Ovary (tissue), 7 donors: ENCODE measurements at regions not wholly inside any gene's neighbourhood (a gene's known extent, or its start where the extent isn't known, plus 50 kb on each side); places are given as distances from the start of the nearest gene placed in this dataset.
A peak's percentile ranks its signal among the peaks of the same experiment; 100 is the strongest.

Experiments
- DNase-seq, 5 donors: peaks; one replicate each; pipeline ENCODE4 v3.0.0-alpha.2; 2019 to 2020
- H3K27ac ChIP-seq, 2 donors: fragments of 200-600 bp; one replicate each; pipeline versions ENCODE4 v1.5.1 to v1.8.0; 2019 to 2022
- H3K27me3 ChIP-seq: fragments of 200-600 bp; one replicate; pipeline ENCODE4 v1.8.0; 2022
- H3K36me3 ChIP-seq: fragments of 200-600 bp; sonication (generic); one replicate; pipeline ENCODE4 v1.5.1; 2019
- H3K4me1 ChIP-seq: one replicate; pipeline ENCODE4 v1.8.1; 2013; ENCODE audit warnings: mild to moderate bottlenecking, moderate library complexity; ENCODE audit not compliant: insufficient read depth
- H3K4me3 ChIP-seq: fragments of 200-600 bp; sonication (generic); one replicate; pipeline ENCODE4 v1.5.1; 2017
- H3K9me3 ChIP-seq, 2 donors: fragments of 200-600 bp in 1 of 2; sonication (generic) in 1 of 2; one replicate each; pipeline versions ENCODE4 v1.5.1 to v1.8.1; 2013 to 2019; ENCODE audit warnings: mild to moderate bottlenecking in 1 of 2, moderate library complexity in 1 of 2
- CTCF ChIP-seq, 3 donors: fragments of 450-650 bp in 2 of 3; fragments of 200-600 bp in 1 of 3; IDR thresholded peaks; one replicate each; pipeline versions ENCODE4 v1.5.1 to v1.8.0; 2016 to 2022; ENCODE audit warnings: antibody characterized with exemption in 3 of 3, mild to moderate bottlenecking in 1 of 3
- EP300 ChIP-seq: sonication (generic); formaldehyde crosslinking; IDR thresholded peaks from one replicate; pipeline ENCODE4 v1.6.1; 2017; ENCODE audit warnings: antibody characterized with exemption
- POLR2A ChIP-seq: fragments of 450-650 bp; IDR thresholded peaks from one replicate; pipeline ENCODE4 v1.6.1; 2017; ENCODE audit warnings: antibody characterized with exemption, mild to moderate bottlenecking, moderate library complexity
- WGBS, 3 donors: extraction: QIAGEN DNeasy Blood & Tissue Kit in 1 of 3; methylation state at CpG; one replicate each; pipeline versions ENCODE4 v1.1.5 to v1.1.7; 2013 to 2017; 5-methylcytosine and 5-hydroxymethylcytosine counted together
- intact Hi-C, 4 donors: fragments of 100-400 bp; cut with DNase I; formaldehyde crosslinking; loops; one replicate each; pipeline versions ENCODE4 v1.11.0 to v1.15.1; 2022 to 2023
- donor health status: DM: no; HTN: no; CAD: no; lungs with moderate emphysema.
- donor health status: DM: no; HTN: no; CAD: no.
- donor health status: Bipolar disorder and iron deficiency.
- donor health status: DM: no; HTN: no; CAD: no.
- donor health status: DM: yes; HTN: yes; CAD: no.

DNA sequence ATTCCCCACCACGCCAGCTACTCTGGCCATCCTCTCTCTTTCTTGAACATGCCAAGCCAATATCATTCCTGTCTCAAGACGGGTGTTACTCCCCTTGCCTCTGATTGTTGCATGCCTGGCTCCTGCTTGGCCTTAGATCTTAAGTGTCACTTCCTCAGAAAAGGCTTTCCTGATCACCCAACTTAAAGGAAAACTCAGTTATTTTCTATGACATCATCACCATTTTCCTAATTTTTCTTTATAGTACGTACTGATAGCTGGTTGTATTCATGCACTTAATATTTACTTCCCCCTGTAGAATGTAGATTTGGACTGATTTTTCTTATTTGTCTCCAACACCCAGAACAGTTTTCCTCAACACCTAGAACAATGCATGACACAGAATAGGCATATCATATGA lies 123.8 kb upstream of the TSPAN2 start:
- Histone ChIP-seq H3K4me3 (no peak overlapping the region), H3K36me3 (no peaks in the 10 kb centered on the region), H3K4me1 (peaks cover 17% of the 10 kb centered on the region), H3K27me3 (no peaks in the 10 kb centered on the region), H3K9me3 (no peaks in the 10 kb centered on the region), H3K27ac (no peak overlapping the region)
- intact Hi-C loops, result loop anchor here in 1 of 4 donors (10.0 kb wide), 1 partner anchor 122 kb away; the partner anchor contains the start of gene NGF
- TF ChIP-seq CTCF (IDR thresholded peaks at IDR 0.05) (no peak), EP300 (no peak), POLR2A (no peak)
- 92 to 94% (median 93%) methylated on average over 3 of the region's 3 CpGs for WGBS, 3 donors
- no peak for DNase-seq

DNA sequence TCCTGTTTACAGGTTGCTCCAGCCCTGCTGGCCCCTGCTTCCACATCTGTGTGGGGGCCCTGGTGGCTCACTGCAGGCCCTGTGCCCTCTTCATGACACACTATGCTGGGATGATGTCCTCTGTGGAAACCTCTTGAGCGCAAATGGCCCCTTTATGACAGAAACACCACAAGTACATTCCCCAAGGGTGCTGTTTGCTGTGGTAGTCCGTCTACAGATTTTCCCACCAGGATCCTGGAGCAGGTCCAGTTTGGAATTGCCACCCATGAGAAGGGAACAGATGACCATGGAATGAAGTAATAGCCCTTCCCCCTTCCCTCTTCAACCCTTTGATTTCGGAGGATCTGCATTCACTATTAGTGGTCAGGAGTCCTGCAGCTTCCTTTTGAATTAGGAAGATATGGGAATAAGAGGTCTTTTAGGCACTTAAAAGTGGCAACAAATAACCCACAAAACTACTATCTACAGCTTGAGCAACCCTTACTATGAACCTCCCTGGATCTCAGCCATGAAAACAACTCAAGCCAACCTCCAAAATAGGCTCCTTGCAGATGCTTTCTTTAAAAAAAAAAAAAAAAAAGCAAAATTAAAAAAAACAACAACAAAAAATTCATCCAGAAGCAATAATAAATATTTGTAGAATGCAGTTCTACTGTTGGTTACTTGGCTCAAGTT lies 121.9 kb upstream of the TSPAN2 start:
- Histone ChIP-seq H3K4me3 (no peak overlapping the region), H3K27me3 (no peaks in the 10 kb centered on the region), H3K4me1 (peaks cover 12% of the 10 kb centered on the region), H3K9me3 (no peaks in the 10 kb centered on the region), H3K36me3 (no peaks in the 10 kb centered on the region), H3K27ac (no peak overlapping the region)
- DNase-seq, result peak in 1 of 5 donors; percentile 45
- TF ChIP-seq CTCF (IDR thresholded peaks at IDR 0.05), result no peak
- intact Hi-C loops, result loop anchor here in 1 of 4 donors (10.0 kb wide), 1 partner anchor 124 kb away; the partner anchor contains the start of gene NGF
- 42 to 69% (median 44%) methylated on average over 3 of the region's 3 CpGs for WGBS, 3 donors

GRCh38 chr1:115210302-115210711 lies 121.0 kb upstream of the TSPAN2 start:
- intact Hi-C loops, result loop anchor here in 1 of 4 donors (10.0 kb wide), 1 partner anchor 124 kb away; the partner anchor contains the start of gene NGF
- 90 to 97% (median 96%) methylated on average over 4 of the region's 4 CpGs for WGBS, 3 donors
- no peaks in the 10 kb centered on the region for H3K27me3 ChIP-seq
- H3K27ac ChIP-seq, result no peak overlapping the region
- H3K36me3 ChIP-seq, result no peaks in the 10 kb centered on the region
- H3K4me3 ChIP-seq, result no peak overlapping the region
- H3K9me3 ChIP-seq, result no peaks in the 10 kb centered on the region
- peaks cover 9% of the 10 kb centered on the region for H3K4me1 ChIP-seq
- no peak for DNase-seq
- TF ChIP-seq CTCF (IDR thresholded peaks at IDR 0.05) (no peak), EP300 (no peak), POLR2A (no peak)

GRCh38 chr1:115204513-115204912 lies 115.2 kb upstream of the TSPAN2 start:
- no peak for TF ChIP-seq POLR2A
- TF ChIP-seq CTCF (IDR thresholded peaks at IDR 0.05), result no peak
- no peak for TF ChIP-seq EP300
- Histone ChIP-seq H3K9me3 (no peaks in the 10 kb centered on the region), H3K36me3 (no peaks in the 10 kb centered on the region), H3K27me3 (no peaks in the 10 kb centered on the region), H3K27ac (no peak overlapping the region), H3K4me1 (peaks cover 2% of the 10 kb centered on the region), H3K4me3 (no peak overlapping the region)
- intact Hi-C loops, result no loop called here
- no peak for DNase-seq
- 7 to 15% (median 12%) methylated on average over 1 of the region's 1 CpG for WGBS, 3 donors
